Heart right ventricle (tissue), 16 donors: ENCODE measurements at regions not wholly inside any gene's neighbourhood (a gene's known extent, or its start where the extent isn't known, plus 50 kb on each side); places are given as distances from the start of the nearest gene placed in this dataset.

Experiments used
- ATAC-seq, 8 donors: fragments of 200-7000 bp; cut with Tn5 transposase; one replicate each; pipeline ENCODE4 v1.9.1; 2020; ENCODE audit warnings: mild to moderate bottlenecking in 8 of 8, moderate library complexity in 8 of 8, moderate number of reproducible peaks in 1 of 8
- DNase-seq, 2 donors: peaks; one replicate each; pipeline ENCODE4 v3.0.0-alpha.2; 2020
- H3K27ac ChIP-seq, 10 donors: fragments of 200-600 bp; sonication (generic) in 2 of 10; one replicate each; pipeline versions ENCODE4 v1.5.0 to v1.8.0; 2020 to 2022; ENCODE audit warnings: mild to moderate bottlenecking in 3 of 10
- H3K27me3 ChIP-seq, 7 donors: fragments of 200-600 bp; one replicate each; pipeline ENCODE4 v1.8.0; 2021 to 2022; ENCODE audit warnings: mild to moderate bottlenecking in 2 of 7
- H3K36me3 ChIP-seq, 9 donors: fragments of 200-600 bp; sonication (generic) in 1 of 9; one replicate each; pipeline versions ENCODE4 v1.5.0 to v1.8.0; 2020 to 2022; ENCODE audit warnings: mild to moderate bottlenecking in 2 of 9
- H3K4me1 ChIP-seq, 9 donors: fragments of 200-600 bp; sonication (generic) in 1 of 9; one replicate each; pipeline versions ENCODE4 v1.5.0 to v1.8.0; 2020 to 2022; ENCODE audit warnings: mild to moderate bottlenecking in 4 of 9
- H3K4me3 ChIP-seq, 10 donors: fragments of 200-600 bp; sonication (generic) in 2 of 10; one replicate each; pipeline versions ENCODE4 v1.5.0 to v1.8.0; 2020 to 2022; ENCODE audit warnings: mild to moderate bottlenecking in 7 of 10, moderate library complexity in 2 of 10
- H3K9me3 ChIP-seq, 11 donors: fragments of 200-600 bp in 10 of 11; sonication (generic) in 2 of 11; one replicate each; pipeline versions ENCODE4 v1.5.0 to v1.8.0; 2013 to 2022; ENCODE audit warnings: mild to moderate bottlenecking in 2 of 11, control low read depth in 1 of 11, moderate library complexity in 1 of 11
- WGBS, 2 donors: extraction: QIAGEN DNeasy Blood & Tissue Kit; methylation state at CpG; one replicate each; pipeline ENCODE4 v1.1.7; 2013; ENCODE audit warnings: inconsistent platforms in 1 of 2; 5-methylcytosine and 5-hydroxymethylcytosine counted together
- intact Hi-C, 10 donors: fragments of 100-400 bp; cut with DNase I; formaldehyde crosslinking; loops; one replicate each; pipeline versions ENCODE4 v1.11.1 to v1.14.2; 2022
- TF ChIP-seq, protein P1 (sequence below), 9 donors: fragments of 200-600 bp; sonication (generic) in 2 of 9; IDR thresholded peaks; one replicate each; pipeline versions ENCODE4 v1.5.0 to v1.8.0; 2021 to 2022; ENCODE audit warnings: antibody characterized with exemption in 9 of 9, mild to moderate bottlenecking in 5 of 9, moderate library complexity in 1 of 9
- donor health status: Arrhythmogenic right ventricular cardiomyopathy.
- donor health status: ischemic (EF 13 %, LVEDD 7.1; RV severe dilation, severe dysfunction).
- donor health status: healthy with polysubstance abuse.
- donor health status: DM: no; HTN: yes; CAD: no.
- donor health status: DM: no; HTN: no; CAD: no.
- donor health status: ischemic (EF 25% LVEDD 6.9; RV normal size, moderate dysfunction).
- donor health status: ischemic (EF 25% LVEDD 5.7; RV mildly dilated, moderate dysfunction).
- donor health status: healthy.
- donor health status: DM: yes; HTN: yes; CAD: no.
- donor health status: Ischemic cardiomyopathy.
- donor health status: ischemic (EF 35%, LVEDD 5.7; RV mildly dilated, moderate dysfunction).
- donor health status: nonischemic (EF 11% LVEDD 7.7; RV severe dilation, severe dysfunction).
- donor health status: DM: yes; HTN: yes; CAD: no.
- donor health status: PGD.
- donor health status: ischemic (EF 29% LVEDD 5.4; RV normal size, mild dysfunction).
- donor health status: nonischemic (EF 23%, LVEDD 6.1; RV moderate dilation, normal function).

DNA sequence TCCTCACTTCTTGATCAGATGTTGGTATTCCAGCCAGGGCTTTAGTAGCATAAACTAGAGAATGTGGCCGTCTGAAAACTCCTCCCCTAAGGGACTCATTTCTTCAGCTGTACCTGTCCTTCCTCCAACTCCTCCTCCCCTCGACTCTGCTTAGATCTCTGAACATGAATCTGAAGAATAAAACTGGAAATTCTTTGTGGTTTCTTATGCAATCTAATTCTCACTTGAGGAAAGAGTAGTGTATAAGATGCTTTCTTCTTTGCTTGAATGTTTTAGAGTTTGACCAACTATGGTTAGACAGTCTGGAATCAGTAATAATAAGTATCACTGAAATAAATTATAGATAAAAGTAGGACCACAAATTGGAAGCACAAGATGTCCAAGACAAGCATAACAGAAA, 128.5 kb downstream of the LRRC70 start:
- DNase-seq, result no peak
- no peaks in the 10 kb centered on the region for H3K27me3 ChIP-seq
- no peaks in the 10 kb centered on the region for H3K4me1 ChIP-seq
- no peak overlapping the region for H3K27ac ChIP-seq
- WGBS, 2 donors, result 71 to 81% methylated on average over 2 of the region's 2 CpGs
- TF ChIP-seq, protein P1, sequence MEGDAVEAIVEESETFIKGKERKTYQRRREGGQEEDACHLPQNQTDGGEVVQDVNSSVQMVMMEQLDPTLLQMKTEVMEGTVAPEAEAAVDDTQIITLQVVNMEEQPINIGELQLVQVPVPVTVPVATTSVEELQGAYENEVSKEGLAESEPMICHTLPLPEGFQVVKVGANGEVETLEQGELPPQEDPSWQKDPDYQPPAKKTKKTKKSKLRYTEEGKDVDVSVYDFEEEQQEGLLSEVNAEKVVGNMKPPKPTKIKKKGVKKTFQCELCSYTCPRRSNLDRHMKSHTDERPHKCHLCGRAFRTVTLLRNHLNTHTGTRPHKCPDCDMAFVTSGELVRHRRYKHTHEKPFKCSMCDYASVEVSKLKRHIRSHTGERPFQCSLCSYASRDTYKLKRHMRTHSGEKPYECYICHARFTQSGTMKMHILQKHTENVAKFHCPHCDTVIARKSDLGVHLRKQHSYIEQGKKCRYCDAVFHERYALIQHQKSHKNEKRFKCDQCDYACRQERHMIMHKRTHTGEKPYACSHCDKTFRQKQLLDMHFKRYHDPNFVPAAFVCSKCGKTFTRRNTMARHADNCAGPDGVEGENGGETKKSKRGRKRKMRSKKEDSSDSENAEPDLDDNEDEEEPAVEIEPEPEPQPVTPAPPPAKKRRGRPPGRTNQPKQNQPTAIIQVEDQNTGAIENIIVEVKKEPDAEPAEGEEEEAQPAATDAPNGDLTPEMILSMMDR (IDR thresholded peaks at IDR 0.05), result no peak
- H3K9me3 ChIP-seq, result peaks cover 0 to 22% (median 6%) of the 10 kb centered on the region in 11 donors
- no peak overlapping the region for H3K4me3 ChIP-seq
- no peak for ATAC-seq
- intact Hi-C loops, result no loop called here
- H3K36me3 ChIP-seq, result no peaks in the 10 kb centered on the region

DNA sequence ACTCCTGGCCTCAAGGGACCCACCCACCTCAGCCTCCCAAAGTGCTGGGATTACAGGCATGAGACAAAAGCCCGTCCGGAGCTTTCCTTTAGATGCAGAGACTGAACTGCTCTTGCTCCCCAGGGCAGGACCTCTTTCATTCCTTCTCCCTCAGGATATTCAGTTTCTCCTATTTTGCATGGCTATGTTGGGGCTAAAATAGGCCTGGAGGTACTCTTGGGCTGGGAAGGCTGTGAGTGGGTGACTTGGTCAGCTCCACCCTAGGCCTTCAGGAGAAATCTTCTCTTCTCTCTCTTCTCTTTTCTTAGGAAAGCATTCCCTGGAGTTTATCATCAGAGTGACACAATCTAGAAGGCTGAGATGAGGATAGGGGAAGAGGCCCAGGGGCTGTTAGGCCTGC, 126.4 kb downstream of the LRRC70 start:
- WGBS, 2 donors, result 97% methylated on average over 2 of the region's 2 CpGs
- TF ChIP-seq, protein P1 (IDR thresholded peaks at IDR 0.05), result no peak
- H3K27me3 ChIP-seq, result no peaks in the 10 kb centered on the region
- H3K9me3 ChIP-seq, result peaks cover 0 to 22% (median 6%) of the 10 kb centered on the region in 11 donors
- H3K27ac ChIP-seq, result no peak overlapping the region
- H3K4me1 ChIP-seq, result peaks cover 0 to 4% (median 0%) of the 10 kb centered on the region in 9 donors
- H3K4me3 ChIP-seq, result no peak overlapping the region
- no peak for DNase-seq
- no peaks in the 10 kb centered on the region for H3K36me3 ChIP-seq
- ATAC-seq, result no peak
- intact Hi-C loops, result no loop called here

DNA sequence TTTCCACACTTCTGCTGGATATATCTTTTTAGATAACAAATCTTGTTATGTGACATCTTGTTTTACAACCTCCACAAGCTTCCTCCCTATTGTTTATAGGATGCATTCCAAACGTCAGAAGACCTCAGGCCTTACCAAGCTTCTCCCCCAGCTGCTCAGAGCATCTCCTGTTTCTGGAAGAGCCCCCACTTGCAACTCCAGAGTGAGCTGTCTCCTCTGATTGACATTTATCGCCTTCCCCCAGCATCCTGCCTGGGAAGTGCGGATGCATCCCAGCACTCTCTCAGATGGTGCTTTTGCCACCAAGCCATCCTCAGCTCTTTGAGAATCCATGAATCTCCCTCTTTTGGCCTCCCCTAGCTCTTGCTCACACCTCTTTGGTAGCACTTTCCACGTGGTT, 123.5 kb downstream of the LRRC70 start:
- Histone ChIP-seq H3K9me3 (peaks cover 0 to 2% (median 0%) of the 10 kb centered on the region in 11 donors), H3K4me1 (peaks cover 0 to 4% (median 0%) of the 10 kb centered on the region in 9 donors), H3K27me3 (no peaks in the 10 kb centered on the region), H3K4me3 (no peak overlapping the region), H3K36me3 (no peaks in the 10 kb centered on the region), H3K27ac (no peak overlapping the region)
- WGBS, 2 donors, result 72 to 74% methylated on average over 4 of the region's 4 CpGs
- no peak for DNase-seq
- no peak for ATAC-seq
- TF ChIP-seq, protein P1 (IDR thresholded peaks at IDR 0.05), result no peak
- intact Hi-C loops, result no loop called here

DNA sequence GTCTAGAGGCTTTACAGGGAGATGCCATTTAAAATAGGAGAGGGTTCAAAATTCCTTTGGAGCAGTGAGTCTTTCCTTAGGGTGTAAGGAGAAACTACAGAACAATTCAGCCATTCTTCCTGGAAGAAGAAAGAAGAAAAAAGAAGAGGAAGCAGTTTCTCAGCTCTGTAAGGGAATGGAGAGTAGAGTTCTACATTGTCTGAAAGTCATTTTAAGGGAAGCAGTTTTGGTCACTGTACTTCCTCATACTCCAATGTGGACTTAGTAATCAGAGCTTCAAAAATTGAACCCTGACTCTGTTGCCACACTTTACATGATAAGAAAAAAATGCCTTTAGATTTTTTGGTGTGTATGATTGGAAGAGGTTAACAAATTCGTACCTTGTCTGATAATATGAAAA, 122.4 kb downstream of the LRRC70 start:
- no peak for DNase-seq
- no peak for ATAC-seq
- WGBS, 2 donors, result 85 to 86% methylated on average over 1 of the region's 1 CpG
- peak overlapping the region in 1 of 10 donors; percentile 28 for H3K27ac ChIP-seq
- intact Hi-C loops, result no loop called here
- H3K27me3 ChIP-seq, result no peaks in the 10 kb centered on the region
- H3K4me3 ChIP-seq, result no peak overlapping the region
- H3K4me1 ChIP-seq, result peaks cover 0 to 4% (median 0%) of the 10 kb centered on the region in 9 donors
- TF ChIP-seq, protein P1 (IDR thresholded peaks at IDR 0.05), result no peak
- no peaks in the 10 kb centered on the region for H3K9me3 ChIP-seq
- H3K36me3 ChIP-seq, result no peaks in the 10 kb centered on the region
